SK-N-SH (cell line): ENCODE measurements at regions not wholly inside any gene's neighbourhood (a gene's known extent, or its start where the extent isn't known, plus 50 kb on each side); places are given as distances from the start of the nearest gene placed in this dataset.

Experiments used
- CTCF ChIA-PET: fragments of 300-600, 350-600 bp; formaldehyde crosslinking; extraction: SDS; loops from one replicate; lab custom pipeline; 2021; lab: Yijun Ruan, JAX
- POLR2A ChIA-PET: fragments of 350-600 bp; sonication (Branson Sonifier 250); formaldehyde crosslinking; extraction: SDS; loops from one replicate; lab custom pipeline; 2020; ENCODE audit warnings: antibody characterized with exemption, inconsistent platforms; lab: Yijun Ruan, JAX
- DNase-seq: peaks from one replicate; pipeline ENCODE4 v3.0.0; 2012
- H2AFZ ChIP-seq: fragments of 200-600 bp; sonication (generic); 2 replicates; pipeline ENCODE4 v1.8.1; 2016; ENCODE audit warnings: antibody characterized with exemption, mild to moderate bottlenecking, low read depth
- H3F3A ChIP-seq: fragments of 200-600 bp; sonication (generic); replicated peaks from 2 replicates; pipeline ENCODE3; 2016; ENCODE audit warnings: antibody characterized with exemption, mild to moderate bottlenecking; ENCODE audit not compliant: insufficient read depth
- H3K27ac ChIP-seq, 2 experiments: fragments of 200-500 bp in 1 of 2; fragments of 200-600 bp in 1 of 2; sonication (Bioruptor generic) in 1 of 2; sonication (generic), shearing (Covaris generic) in 1 of 2; 2 replicates each; pipeline versions ENCODE4 v1.5.1 to v1.6.1; 2014 to 2016; ENCODE audit warnings: low read depth in 2 of 2, inconsistent platforms in 1 of 2, low read length in 1 of 2, mild to moderate bottlenecking in 1 of 2, mixed read lengths in 1 of 2
- H3K27me3 ChIP-seq: fragments of 200-600 bp; sonication (generic), shearing (Covaris generic); 2 replicates; pipeline ENCODE4 v1.6.1; 2016; ENCODE audit warnings: mixed run types; ENCODE audit not compliant: insufficient read depth
- H3K36me3 ChIP-seq, 2 experiments: fragments of 200-500 bp in 1 of 2; fragments of 200-600 bp in 1 of 2; sonication (Bioruptor generic) in 1 of 2; sonication (generic) in 1 of 2; replicated peaks in 1 of 2; 2 replicates each; pipeline versions ENCODE3 to v1.5.1; 2014 to 2016; ENCODE audit warnings: low read length in 1 of 2, mild to moderate bottlenecking in 1 of 2; ENCODE audit not compliant: insufficient read depth in 2 of 2, control insufficient read depth in 1 of 2
- H3K4me1 ChIP-seq, 2 experiments: fragments of 200-500 bp in 1 of 2; fragments of 200-600 bp in 1 of 2; sonication (Bioruptor generic) in 1 of 2; sonication (generic), shearing (Covaris generic) in 1 of 2; 2 replicates each; pipeline versions ENCODE4 v1.5.1 to v1.6.1; 2014 to 2016; ENCODE audit warnings: low read depth in 1 of 2, low read length in 1 of 2, mixed run types in 1 of 2; ENCODE audit not compliant: insufficient read depth in 2 of 2, control insufficient read depth in 1 of 2
- H3K4me2 ChIP-seq: fragments of 200-600 bp; sonication (generic), shearing (Covaris generic); 2 replicates; pipeline ENCODE4 v1.6.1; 2017; ENCODE audit warnings: mixed run types
- H3K4me3 ChIP-seq, 2 experiments: fragments of 200-500 bp in 1 of 2; fragments of 200-600 bp in 1 of 2; sonication (Bioruptor generic) in 1 of 2; sonication (generic), shearing (Covaris generic) in 1 of 2; 2 replicates each; pipeline versions ENCODE4 v1.5.1 to v1.8.1; 2014 to 2016; ENCODE audit warnings: low read depth in 2 of 2, inconsistent platforms in 1 of 2, low read length in 1 of 2, mild to moderate bottlenecking in 1 of 2, mixed read lengths in 1 of 2, moderate library complexity in 1 of 2
- H3K79me2 ChIP-seq: fragments of 200-600 bp; sonication (generic); 2 replicates; pipeline ENCODE4 v1.8.1; 2017; ENCODE audit warnings: mild to moderate bottlenecking; ENCODE audit not compliant: insufficient read depth
- H3K9ac ChIP-seq: fragments of 200-600 bp; sonication (generic); 2 replicates; pipeline ENCODE4 v1.6.1; 2017; ENCODE audit warnings: mixed run types
- H3K9me2 ChIP-seq: fragments of 200-600 bp; sonication (generic); 2 replicates; pipeline ENCODE4 v1.6.1; 2017; ENCODE audit warnings: mixed run types
- H3K9me3 ChIP-seq: fragments of 200-600 bp; sonication (generic); 2 replicates; pipeline ENCODE4 v1.6.1; 2017; ENCODE audit warnings: mixed run types, mild to moderate bottlenecking, moderate library complexity
- H4K20me1 ChIP-seq: fragments of 200-600 bp; sonication (generic); 2 replicates; pipeline ENCODE4 v1.6.1; 2017; ENCODE audit warnings: mild to moderate bottlenecking, mixed run types; ENCODE audit not compliant: insufficient read depth
- CHD2 ChIP-seq: fragments of 150-350 bp; IDR thresholded peaks from 2 replicates; pipeline ENCODE4 v1.6.1; 2018; ENCODE audit warnings: low read length; ENCODE audit not compliant: partially characterized antibody
- ELF1 ChIP-seq: IDR thresholded peaks from 2 replicates; pipeline ENCODE4 v1.4.0; 2012
- EP300 ChIP-seq, 2 experiments: IDR thresholded peaks; 2 replicates each; pipeline versions ENCODE4 v1.4.0 to v1.6.1; 2012; ENCODE audit warnings: borderline replicate concordance in 1 of 2, low read depth in 1 of 2, low read length in 1 of 2
- FOSL2 ChIP-seq: IDR thresholded peaks from 2 replicates; pipeline ENCODE4 v1.4.0; 2012; ENCODE audit warnings: low read depth, mild to moderate bottlenecking, moderate library complexity, borderline replicate concordance
- FOXJ3 ChIP-seq: sonication (generic); formaldehyde crosslinking; IDR thresholded peaks from 2 replicates; pipeline ENCODE4 v1.5.1; 2020; ENCODE audit warnings: mild to moderate bottlenecking, missing genetic modification reagents
- FOXM1 ChIP-seq: IDR thresholded peaks from 2 replicates; pipeline ENCODE4 v1.4.0; 2012; ENCODE audit warnings: low read depth, mild to moderate bottlenecking
- GABPA ChIP-seq: IDR thresholded peaks from 2 replicates; pipeline ENCODE4 v1.4.0; 2012; ENCODE audit warnings: low read depth, mild to moderate bottlenecking
- MEF2A ChIP-seq: IDR thresholded peaks from 2 replicates; pipeline ENCODE4 v1.4.0; 2012; ENCODE audit warnings: low read depth, borderline replicate concordance
- NFIC ChIP-seq: IDR thresholded peaks from 2 replicates; pipeline ENCODE4 v1.4.0; 2012; ENCODE audit warnings: borderline replicate concordance
- NRF1 ChIP-seq: IDR thresholded peaks from 2 replicates; pipeline ENCODE4 v1.6.1; 2012; ENCODE audit warnings: low read depth, mild to moderate bottlenecking, low read length
- POLR2AphosphoS5 ChIP-seq: IDR thresholded peaks from 2 replicates; pipeline ENCODE4 v1.6.1; 2012; ENCODE audit warnings: low read depth, low read length
- RCOR1 ChIP-seq: fragments of 150-350 bp; IDR thresholded peaks from 2 replicates; pipeline ENCODE4 v1.6.1; 2017; ENCODE audit warnings: antibody characterized with exemption, low read length
- RFX5 ChIP-seq: IDR thresholded peaks from 2 replicates; pipeline ENCODE4 v1.6.1; 2012; ENCODE audit warnings: mild to moderate bottlenecking, improper control_type of control experiment, low read length
- RXRA ChIP-seq: IDR thresholded peaks from 2 replicates; pipeline ENCODE4 v1.4.0; 2012; ENCODE audit warnings: low read depth, mild to moderate bottlenecking, borderline replicate concordance
- TCF12 ChIP-seq: IDR thresholded peaks from 2 replicates; pipeline ENCODE4 v1.4.0; 2012
- TEAD4 ChIP-seq: IDR thresholded peaks from 2 replicates; pipeline ENCODE4 v1.4.0; 2012; ENCODE audit warnings: mild to moderate bottlenecking, borderline replicate concordance; ENCODE audit not compliant: insufficient read depth
- YY1 ChIP-seq: IDR thresholded peaks from 2 replicates; pipeline ENCODE4 v1.4.0; 2012; ENCODE audit warnings: low read depth, mild to moderate bottlenecking
- WGBS: methylation state at CpG from one replicate; pipeline ENCODE4 v1.1.6; 2017; ENCODE audit warnings: low lambda C conversion rate; 5-methylcytosine and 5-hydroxymethylcytosine counted together
- TF ChIP-seq, protein P1 (sequence below): IDR thresholded peaks from 2 replicates; pipeline ENCODE4 v1.4.0; 2012; ENCODE audit warnings: low read depth, borderline replicate concordance
- TF ChIP-seq, protein P2 (sequence below): fragments of 150-350 bp; IDR thresholded peaks from 2 replicates; pipeline ENCODE4 v1.6.1; 2016; ENCODE audit warnings: mild to moderate bottlenecking, low read depth, low read length
- TF ChIP-seq, protein P3 (sequence below): IDR thresholded peaks from 2 replicates; pipeline ENCODE4; 2012

DNA sequence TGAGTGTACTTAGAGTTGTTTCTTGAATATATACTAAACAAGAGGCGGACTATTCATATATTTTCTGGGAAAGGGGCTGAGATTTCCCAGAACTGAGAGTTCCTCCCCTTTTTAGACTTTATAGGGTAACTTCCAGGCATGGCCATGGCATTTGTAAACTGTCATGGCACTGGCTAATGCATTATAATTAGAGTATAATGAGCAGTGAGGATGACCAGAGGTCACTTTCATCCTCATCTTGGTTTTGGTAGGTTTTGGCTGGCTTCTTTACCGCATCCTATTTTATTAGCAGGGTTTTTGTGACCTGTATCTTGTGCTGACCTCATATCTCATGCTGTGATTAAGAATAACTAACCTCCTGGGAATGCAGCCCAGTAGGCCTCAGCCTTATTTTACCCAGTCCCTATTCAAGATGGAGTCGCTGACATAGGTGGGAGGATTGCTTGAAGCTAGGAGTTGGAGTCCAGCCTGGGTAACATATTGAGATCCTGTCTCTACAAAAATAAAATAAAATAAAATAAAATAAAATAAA is 91.4 kb downstream of the MOBP start:
- H4K20me1 ChIP-seq: no peaks in the 10 kb centered on the region
- H3K4me2 ChIP-seq: no peak overlapping the region
- no peaks in the 10 kb centered on the region; a peak in 1 of 4 replicates for H3K4me1 ChIP-seq
- ChIA-PET POLR2A (no interaction called here), CTCF (interaction anchor here (0.7 to 2.3 kb wide), 2 partner anchors 23 to 87 kb away, joined by 3 to 6 read pairs; no protein-coding TSS in a partner anchor)
- H3K36me3 ChIP-seq: no peaks in the 10 kb centered on the region
- H3K4me3 ChIP-seq: no peak overlapping the region
- DNase-seq: no peak
- no peaks in the 10 kb centered on the region for H3K27me3 ChIP-seq
- H3K9me2 ChIP-seq: no peaks in the 10 kb centered on the region
- no peak overlapping the region for H3K9ac ChIP-seq
- no peaks in the 10 kb centered on the region for H3F3A ChIP-seq
- H2AFZ ChIP-seq: no peak overlapping the region
- TF ChIP-seq EP300 (IDR thresholded peaks at IDR 0.05; ENCODE audit: borderline replicate concordance in 1 of 2, low read depth in 1 of 2, low read length in 1 of 2): peak in 1 of 2 experiments; percentile 14; a peak in 1 of 4 replicates
- no peak for TF ChIP-seq FOXJ3 (CRISPR knock-in tag)
- 61% methylated on average over 3 of the region's 3 CpGs for WGBS
- no peaks in the 10 kb centered on the region for H3K9me3 ChIP-seq
- no peaks in the 10 kb centered on the region for H3K79me2 ChIP-seq
- H3K27ac ChIP-seq: no peak overlapping the region; a peak in 1 of 4 replicates

DNA sequence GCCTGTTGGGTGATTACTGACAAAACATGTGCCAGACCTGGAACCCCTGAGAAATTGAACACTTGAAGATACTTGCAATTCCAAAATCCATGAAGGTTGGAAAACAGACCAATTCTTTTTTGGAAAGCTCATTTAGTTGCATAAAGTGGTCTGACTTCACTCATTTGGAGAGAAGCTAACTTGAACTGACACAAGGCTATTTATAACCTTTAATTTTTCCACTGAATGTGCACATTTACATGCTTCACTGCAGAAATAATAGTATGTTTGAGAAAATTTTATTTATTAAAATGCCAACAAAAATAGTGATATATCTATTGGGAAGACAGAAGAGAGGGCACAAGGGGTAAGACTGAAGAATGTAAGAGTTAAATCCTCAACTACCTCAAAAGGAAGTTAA is 92.1 kb downstream of the MOBP start:
- DNase-seq: no peak

DNA sequence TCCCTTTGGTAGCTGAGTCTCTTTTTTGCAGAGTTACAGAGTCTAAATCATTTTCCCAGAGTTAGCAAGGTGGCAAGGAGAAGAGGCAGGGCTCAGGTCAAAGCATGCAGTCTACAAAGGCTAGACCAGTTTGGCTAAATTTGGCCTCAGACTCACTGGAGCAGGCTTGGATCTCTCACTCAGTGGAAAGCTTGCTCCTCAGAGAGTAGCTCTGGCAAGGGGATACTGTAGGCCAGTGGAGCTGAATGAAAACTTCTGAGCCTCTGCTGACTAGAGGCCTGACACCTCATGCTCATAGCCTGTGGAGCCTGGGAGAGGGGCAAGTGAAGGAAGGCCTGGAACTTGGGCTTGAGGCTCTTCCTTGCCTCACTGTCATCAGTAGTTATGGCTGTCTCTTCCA is 101.0 kb downstream of the MOBP start:
- Histone ChIP-seq H4K20me1 (no peaks in the 10 kb centered on the region), H3F3A (no peaks in the 10 kb centered on the region), H3K27ac (no peak overlapping the region), H3K4me2 (no peak overlapping the region), H3K36me3 (no peaks in the 10 kb centered on the region), H3K9me2 (no peaks in the 10 kb centered on the region), H3K4me3 (no peak overlapping the region), H3K4me1 (no peaks in the 10 kb centered on the region; a peak in 1 of 4 replicates), H3K27me3 (no peaks in the 10 kb centered on the region), H3K9me3 (no peaks in the 10 kb centered on the region), H2AFZ (no peak overlapping the region), H3K9ac (no peak overlapping the region), H3K79me2 (no peaks in the 10 kb centered on the region)
- ChIA-PET POLR2A (no interaction called here), CTCF (interaction anchor here (1.1 to 1.3 kb wide), 2 partner anchors 27 to 121 kb away, joined by 3 read pairs; no protein-coding TSS in a partner anchor)
- TF ChIP-seq TEAD4: no peak
- no peak for TF ChIP-seq EP300 (IDR thresholded peaks at IDR 0.05; ENCODE audit: borderline replicate concordance in 1 of 2, low read depth in 1 of 2, low read length in 1 of 2)
- TF ChIP-seq ELF1: no peak
- no peak for TF ChIP-seq RCOR1
- TF ChIP-seq RXRA: no peak
- TF ChIP-seq GABPA: no peak
- no peak for TF ChIP-seq RFX5
- no peak for TF ChIP-seq CHD2
- TF ChIP-seq, protein P1, sequence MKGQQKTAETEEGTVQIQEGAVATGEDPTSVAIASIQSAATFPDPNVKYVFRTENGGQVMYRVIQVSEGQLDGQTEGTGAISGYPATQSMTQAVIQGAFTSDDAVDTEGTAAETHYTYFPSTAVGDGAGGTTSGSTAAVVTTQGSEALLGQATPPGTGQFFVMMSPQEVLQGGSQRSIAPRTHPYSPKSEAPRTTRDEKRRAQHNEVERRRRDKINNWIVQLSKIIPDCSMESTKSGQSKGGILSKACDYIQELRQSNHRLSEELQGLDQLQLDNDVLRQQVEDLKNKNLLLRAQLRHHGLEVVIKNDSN: no peak
- TF ChIP-seq MEF2A: no peak
- no peak for TF ChIP-seq YY1
- no peak for TF ChIP-seq NRF1
- no peak for TF ChIP-seq FOSL2
- TF ChIP-seq NFIC: no peak
- TF ChIP-seq, protein P2, sequence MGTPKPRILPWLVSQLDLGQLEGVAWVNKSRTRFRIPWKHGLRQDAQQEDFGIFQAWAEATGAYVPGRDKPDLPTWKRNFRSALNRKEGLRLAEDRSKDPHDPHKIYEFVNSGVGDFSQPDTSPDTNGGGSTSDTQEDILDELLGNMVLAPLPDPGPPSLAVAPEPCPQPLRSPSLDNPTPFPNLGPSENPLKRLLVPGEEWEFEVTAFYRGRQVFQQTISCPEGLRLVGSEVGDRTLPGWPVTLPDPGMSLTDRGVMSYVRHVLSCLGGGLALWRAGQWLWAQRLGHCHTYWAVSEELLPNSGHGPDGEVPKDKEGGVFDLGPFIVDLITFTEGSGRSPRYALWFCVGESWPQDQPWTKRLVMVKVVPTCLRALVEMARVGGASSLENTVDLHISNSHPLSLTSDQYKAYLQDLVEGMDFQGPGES: no peak
- no peak for DNase-seq

More for the DNA sequence above, 92.1 kb downstream of the MOBP start:
- no peaks in the 10 kb centered on the region for H3F3A ChIP-seq
- H3K4me1 ChIP-seq: no peaks in the 10 kb centered on the region; a peak in 1 of 4 replicates
- no peaks in the 10 kb centered on the region for H3K27me3 ChIP-seq
- no peaks in the 10 kb centered on the region for H3K36me3 ChIP-seq
- no peak overlapping the region for H3K9ac ChIP-seq
- no peak overlapping the region for H3K4me3 ChIP-seq
- H3K79me2 ChIP-seq: no peaks in the 10 kb centered on the region
- H3K4me2 ChIP-seq: no peak overlapping the region
- H3K27ac ChIP-seq: peak overlapping the region in 1 of 2 experiments; percentile 29; a peak in 1 of 4 replicates
- POLR2A ChIA-PET: no interaction called here
- CTCF ChIA-PET: interaction anchor here (0.7 to 2.3 kb wide), 2 partner anchors 24 to 86 kb away, joined by 3 to 6 read pairs; no protein-coding TSS in a partner anchor
- TF ChIP-seq FOXJ3 (CRISPR knock-in tag) (no peak), FOXM1 (no peak), TCF12 (0 out of 2 replicates have a peak, but pooled peaks have one; percentile 11), EP300 (IDR thresholded peaks at IDR 0.05; ENCODE audit: borderline replicate concordance in 1 of 2, low read depth in 1 of 2, low read length in 1 of 2) (no peak), NRF1 (no peak), RXRA (no peak), YY1 (no peak), POLR2AphosphoS5 (no peak)
- TF ChIP-seq, protein P3, sequence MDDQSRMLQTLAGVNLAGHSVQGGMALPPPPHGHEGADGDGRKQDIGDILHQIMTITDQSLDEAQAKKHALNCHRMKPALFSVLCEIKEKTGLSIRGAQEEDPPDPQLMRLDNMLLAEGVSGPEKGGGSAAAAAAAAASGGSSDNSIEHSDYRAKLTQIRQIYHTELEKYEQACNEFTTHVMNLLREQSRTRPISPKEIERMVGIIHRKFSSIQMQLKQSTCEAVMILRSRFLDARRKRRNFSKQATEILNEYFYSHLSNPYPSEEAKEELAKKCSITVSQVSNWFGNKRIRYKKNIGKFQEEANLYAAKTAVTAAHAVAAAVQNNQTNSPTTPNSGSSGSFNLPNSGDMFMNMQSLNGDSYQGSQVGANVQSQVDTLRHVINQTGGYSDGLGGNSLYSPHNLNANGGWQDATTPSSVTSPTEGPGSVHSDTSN: no peak
- no peaks in the 10 kb centered on the region for H3K9me3 ChIP-seq
- no peaks in the 10 kb centered on the region for H3K9me2 ChIP-seq
- no peaks in the 10 kb centered on the region for H4K20me1 ChIP-seq
- H2AFZ ChIP-seq: no peak overlapping the region
